ENCODE measurements at regions not wholly inside any gene's neighbourhood (a gene's known extent, or its start where the extent isn't known, plus 50 kb on each side); places are given as distances from the start of the nearest gene placed in this dataset.

DNA sequence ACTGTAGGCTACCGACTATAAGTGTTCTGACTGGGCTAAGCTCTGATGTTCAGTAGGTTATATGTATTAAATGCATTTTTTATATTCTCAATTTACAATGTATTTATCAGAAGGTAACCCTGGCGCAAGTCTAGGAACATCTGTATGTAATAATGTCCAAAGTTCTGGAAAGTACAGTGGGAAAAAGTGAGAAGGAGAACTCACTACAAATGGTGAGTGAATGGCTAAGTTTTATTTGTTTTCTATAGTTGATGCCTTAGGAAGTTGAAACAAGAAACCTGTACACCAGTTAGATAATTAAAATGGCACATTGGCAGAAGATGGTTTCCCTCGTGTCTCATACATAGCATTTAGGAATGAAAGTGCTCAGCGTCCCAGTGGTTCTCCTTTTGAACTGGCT, 333.4 kb upstream of the THRB start:
- TF ChIP-seq CTCF (IDR thresholded peaks at IDR 0.05; ENCODE audit: low read depth, low read length) = no peak
- no peak overlapping the region for H3K4me3 ChIP-seq (ENCODE audit: low read depth, low read length)

DNA sequence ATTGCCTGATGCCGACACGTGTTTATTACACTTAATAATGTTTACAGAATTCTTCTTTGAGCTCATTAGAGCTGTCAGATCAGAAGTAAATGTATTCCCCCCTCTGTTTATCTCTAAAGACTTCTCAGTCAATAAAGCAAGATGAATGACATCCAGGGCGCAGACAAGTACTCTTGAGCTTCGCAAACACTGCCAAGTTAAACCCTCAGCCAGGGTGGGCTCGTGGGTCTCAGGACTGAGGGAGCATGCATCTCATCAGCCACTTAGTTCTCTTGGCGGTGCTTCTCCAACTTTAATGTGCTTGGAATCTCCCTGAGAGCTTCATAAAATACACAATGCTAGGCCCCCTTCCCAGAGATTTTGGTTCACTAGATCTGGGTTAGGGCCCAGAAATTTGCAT, 333.9 kb upstream of the THRB start:
- no peak for TF ChIP-seq CTCF (IDR thresholded peaks at IDR 0.05; ENCODE audit: low read depth, low read length)
- no peak overlapping the region for H3K4me3 ChIP-seq (ENCODE audit: low read depth, low read length)

GRCh38 chr3:24829011-24829581, 334.4 kb upstream of the THRB start:
- H3K4me3 ChIP-seq (ENCODE audit: low read depth, low read length) = no peak overlapping the region

DNA sequence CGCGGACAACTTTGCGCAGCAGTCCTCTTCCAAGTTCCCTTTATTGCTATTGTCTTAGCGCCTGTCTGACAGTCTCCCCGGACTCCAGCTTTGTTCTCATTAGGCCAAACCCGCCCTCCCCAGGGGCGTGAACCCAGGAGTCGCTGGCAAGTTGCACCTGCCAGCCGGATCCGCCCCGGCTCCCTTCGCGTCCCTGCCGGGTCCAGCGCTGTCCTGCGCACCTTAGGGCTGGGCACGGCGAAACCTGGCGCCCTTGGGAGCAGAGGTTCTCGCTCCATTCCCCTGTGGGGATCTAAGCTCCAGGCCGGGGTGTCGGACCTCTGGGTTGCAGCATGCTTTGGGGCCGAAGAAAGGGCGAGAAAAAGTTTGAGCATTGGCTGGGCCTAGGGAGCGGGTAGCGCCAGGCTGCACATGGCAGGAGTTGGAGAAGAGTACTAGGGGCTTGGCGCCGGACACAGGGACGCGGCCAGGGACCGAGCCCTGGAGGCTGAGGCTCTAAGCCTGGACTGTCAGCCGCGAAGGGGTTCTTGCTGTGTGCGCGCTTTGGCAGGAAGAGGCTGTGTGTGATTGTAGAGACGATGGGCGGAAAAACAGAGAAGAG, 335.1 kb upstream of the THRB start:
- no peak overlapping the region for H3K4me3 ChIP-seq (ENCODE audit: low read depth, low read length)

More at GRCh38 chr3:24829011-24829581, 334.4 kb upstream of the THRB start:
- no peak for TF ChIP-seq CTCF (IDR thresholded peaks at IDR 0.05; ENCODE audit: low read depth, low read length)

DNA sequence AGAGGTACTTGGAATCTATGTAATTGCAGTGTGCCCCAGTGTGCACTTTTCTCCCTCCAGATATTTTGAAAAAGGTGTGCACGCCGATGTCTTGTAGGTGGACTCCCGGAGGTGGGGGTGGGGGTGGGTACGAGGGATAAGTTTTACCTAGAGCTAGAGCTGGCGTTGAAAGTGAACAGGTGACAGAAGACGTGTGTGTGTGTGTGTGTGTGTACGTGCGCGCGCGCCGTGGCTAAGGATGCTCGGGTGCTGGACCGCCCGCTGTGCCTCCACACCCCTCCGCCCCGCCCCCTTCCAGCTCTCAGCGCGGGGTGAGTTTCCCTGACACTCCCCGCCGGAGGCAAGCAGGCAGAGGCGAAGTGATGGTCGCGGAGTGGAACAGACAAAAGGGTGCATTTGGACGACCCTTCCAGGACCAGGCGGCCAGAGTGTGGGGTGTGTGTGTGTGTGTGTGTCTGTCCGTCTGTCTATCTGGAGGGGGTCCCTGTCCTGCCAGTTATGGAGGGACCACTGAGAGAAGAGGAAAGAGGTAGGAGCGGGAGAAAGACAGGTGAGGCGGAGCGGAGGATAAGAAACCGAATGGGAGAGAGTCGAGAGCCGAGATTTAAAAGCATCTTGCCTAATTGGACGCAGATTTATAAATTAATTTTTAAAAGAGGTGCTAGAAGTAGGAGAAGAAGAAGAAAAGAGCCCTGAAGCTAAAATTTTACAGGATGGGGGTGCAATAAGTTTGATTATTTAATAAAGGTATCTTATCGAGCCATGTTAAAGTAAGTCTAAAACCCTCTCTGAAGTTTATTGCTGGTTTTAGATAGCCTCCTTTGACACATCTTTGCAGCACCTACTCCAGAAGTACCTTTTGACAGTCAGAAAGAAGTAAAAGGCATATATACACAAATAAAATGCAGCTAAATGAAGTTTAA, 335.8 kb upstream of the THRB start:
- no peak overlapping the region for H3K4me3 ChIP-seq (ENCODE audit: low read depth, low read length)
- no peak for TF ChIP-seq CTCF (IDR thresholded peaks at IDR 0.05; ENCODE audit: low read depth, low read length)

More for the DNA sequence above, 335.1 kb upstream of the THRB start:
- TF ChIP-seq CTCF (IDR thresholded peaks at IDR 0.05; ENCODE audit: low read depth, low read length) = no peak

- H3K4me3 ChIP-seq (ENCODE audit: low read depth, low read length) = no peak overlapping the region
Measured at GRCh38 chr3:24831221-24831620, 336.6 kb upstream of the THRB start.

More at GRCh38 chr3:24831221-24831620, 336.6 kb upstream of the THRB start:
- no peak for TF ChIP-seq CTCF (IDR thresholded peaks at IDR 0.05; ENCODE audit: low read depth, low read length)

Measured in WI38 (cell line).